GM23248 (cell line): ENCODE measurements at regions not wholly inside any gene's neighbourhood (a gene's known extent, or its start where the extent isn't known, plus 50 kb on each side); places are given as distances from the start of the nearest gene placed in this dataset.

Experiments
- EZH2 ChIP-seq: fragments of 200-600 bp; sonication (generic); IDR thresholded peaks from 2 replicates; pipeline ENCODE4 v1.6.1; 2018; ENCODE audit warnings: antibody characterized with exemption, mild to moderate bottlenecking; ENCODE audit not compliant: insufficient read depth, poor library complexity, severe bottlenecking
- EZH2phosphoT487 ChIP-seq: fragments of 200-600 bp; sonication (generic); IDR thresholded peaks from 2 replicates; pipeline ENCODE4 v1.6.1; 2018; ENCODE audit warnings: antibody characterized with exemption, moderate library complexity, mild to moderate bottlenecking, low read depth; ENCODE audit not compliant: insufficient read depth

GRCh38 chr5:30626557-30626956 is 566.9 kb upstream of the CDH6 start:
- no peak for TF ChIP-seq EZH2
- no peak for TF ChIP-seq EZH2phosphoT487
